Stimulated activated CD8-positive, alpha-beta memory T cell treated with anti-CD3 and anti-CD28 coated beads, Interleukin-4, amount 100 ng/mL, for 1 hour (primary cell): ENCODE measurements at regions not wholly inside any gene's neighbourhood (a gene's known extent, or its start where the extent isn't known, plus 50 kb on each side); places are given as distances from the start of the nearest gene placed in this dataset.
"Not testable (repeated sequence)": the region's sequence is repeated elsewhere in the genome, so short reads cannot be mapped to it uniquely, and the experiment has no call there.

ENCODE experiments used
- DNase-seq, 2 donors: peaks; one replicate each; pipeline ENCODE4 v3.0.0-alpha.2; 2020; ENCODE audit warnings: low read depth in 2 of 2, low spot score in 1 of 2

DNA sequence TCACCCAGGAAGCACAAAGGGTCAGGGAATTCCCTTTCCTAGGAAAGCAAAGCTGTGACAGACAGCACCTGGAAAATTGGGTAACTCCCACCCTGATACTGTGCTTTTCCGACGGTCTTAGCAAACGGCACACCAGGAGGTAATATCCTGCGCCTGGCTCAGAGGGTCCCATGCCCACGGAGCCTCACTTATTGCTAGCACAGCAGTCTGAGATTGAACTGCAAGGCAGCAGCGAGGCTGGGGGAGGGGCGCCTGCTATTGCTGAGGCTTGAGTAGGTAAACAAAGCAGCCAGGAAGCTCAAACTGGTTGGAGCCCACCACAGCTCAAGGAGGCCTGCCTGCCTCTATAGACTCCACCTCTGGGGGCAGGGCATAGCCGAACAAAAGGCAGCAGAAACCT, 1697.1 kb upstream of the C9orf72 start:
- DNase-seq = not testable (repeated sequence)

DNA sequence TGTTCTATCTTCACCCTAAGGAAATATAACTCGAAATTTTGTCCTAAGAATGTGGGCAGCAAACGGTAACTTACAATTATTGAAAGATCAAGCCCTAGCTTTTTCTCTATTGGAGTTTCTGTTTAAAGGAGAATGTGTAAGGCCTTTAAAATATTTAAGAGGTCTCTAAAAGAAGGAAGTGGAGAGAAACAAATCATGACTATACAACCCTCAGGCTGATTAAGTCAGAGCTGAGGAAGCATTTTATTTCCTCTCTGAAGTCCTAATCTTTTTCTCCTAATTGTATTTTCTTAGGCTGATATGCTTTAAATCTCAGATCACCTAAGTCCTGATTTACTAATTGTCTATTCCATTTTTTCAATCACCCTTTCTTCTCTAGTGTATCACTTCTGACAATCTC, 1708.8 kb upstream of the C9orf72 start:
- DNase-seq = no peak

DNA sequence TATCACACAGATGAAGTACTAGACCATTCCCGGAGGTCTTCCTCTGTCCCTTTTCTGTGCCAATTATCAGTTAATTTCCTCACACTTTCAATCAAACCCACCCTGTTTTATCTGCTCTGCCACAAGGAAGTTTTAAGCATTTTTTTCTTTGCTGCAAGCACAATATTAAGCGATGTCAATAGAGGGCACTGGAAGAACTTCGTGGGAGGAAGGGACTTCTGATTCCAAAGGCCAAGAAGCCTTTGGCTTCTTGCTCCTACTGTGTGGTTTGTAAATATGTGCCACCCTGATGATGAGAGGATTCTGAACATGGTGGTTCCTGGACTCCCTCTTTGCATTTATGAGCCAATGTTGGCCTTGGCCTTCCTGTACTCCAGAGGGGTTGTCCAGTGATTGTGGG, 1712.5 kb upstream of the C9orf72 start:
- DNase-seq = no peak

DNA sequence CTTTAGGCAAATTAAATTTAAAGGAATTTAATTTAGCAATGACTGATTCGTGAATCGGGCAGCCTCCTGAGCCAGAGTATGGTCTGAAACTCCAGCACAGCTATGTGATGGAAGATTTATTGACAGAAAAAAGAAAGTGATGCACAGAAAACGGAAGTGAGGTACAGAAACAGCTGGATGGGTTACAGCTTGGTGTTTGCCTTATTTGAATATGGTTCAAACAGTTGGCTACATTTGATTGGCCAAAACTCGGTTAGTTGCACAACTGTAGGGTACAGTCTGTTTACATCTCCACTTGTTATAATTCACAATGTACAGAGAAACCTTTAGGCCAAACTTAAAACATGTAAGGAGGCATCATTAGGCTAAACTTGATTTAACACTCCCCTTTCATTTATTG, 1716.1 kb upstream of the C9orf72 start:
- no peak for DNase-seq

DNA sequence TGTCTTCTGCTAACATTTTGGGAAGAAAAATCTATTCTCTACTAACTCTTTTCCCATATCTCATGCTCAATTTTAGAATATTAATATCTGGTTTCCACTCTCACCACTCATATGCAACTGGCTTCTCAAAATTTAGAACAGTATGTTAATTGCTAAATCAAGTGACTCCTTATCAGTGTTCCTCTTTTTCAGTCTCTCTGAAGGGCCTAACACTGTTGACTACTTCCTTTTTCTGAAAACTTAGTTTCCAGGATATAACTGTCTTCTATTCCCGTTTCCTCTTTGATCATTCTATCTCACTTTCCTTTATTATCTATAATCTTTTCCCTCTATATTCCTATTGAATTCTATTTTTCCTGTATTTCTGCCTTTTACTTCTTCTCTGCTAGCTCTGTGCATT, 1717.2 kb upstream of the C9orf72 start:
- no peak for DNase-seq

DNA sequence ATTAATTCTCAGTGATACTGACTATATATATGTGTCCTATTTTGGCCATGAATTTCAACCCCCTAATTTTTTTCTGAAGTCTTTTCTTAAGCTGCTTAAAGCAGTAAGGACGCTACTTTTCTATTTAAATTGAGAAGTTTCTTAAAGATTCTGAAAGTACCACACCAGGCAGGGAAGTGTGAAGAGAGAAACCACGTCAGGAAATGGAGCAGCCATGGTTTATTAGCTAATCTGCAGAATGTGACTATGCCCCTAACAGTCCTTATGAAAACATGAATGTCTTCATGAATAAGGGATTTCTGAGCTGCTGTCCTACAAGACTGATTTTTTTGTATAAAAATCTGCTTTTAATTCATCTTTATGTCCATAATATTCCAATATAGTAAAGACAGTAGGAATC, 1724.3 kb upstream of the C9orf72 start:
- no peak for DNase-seq

DNA sequence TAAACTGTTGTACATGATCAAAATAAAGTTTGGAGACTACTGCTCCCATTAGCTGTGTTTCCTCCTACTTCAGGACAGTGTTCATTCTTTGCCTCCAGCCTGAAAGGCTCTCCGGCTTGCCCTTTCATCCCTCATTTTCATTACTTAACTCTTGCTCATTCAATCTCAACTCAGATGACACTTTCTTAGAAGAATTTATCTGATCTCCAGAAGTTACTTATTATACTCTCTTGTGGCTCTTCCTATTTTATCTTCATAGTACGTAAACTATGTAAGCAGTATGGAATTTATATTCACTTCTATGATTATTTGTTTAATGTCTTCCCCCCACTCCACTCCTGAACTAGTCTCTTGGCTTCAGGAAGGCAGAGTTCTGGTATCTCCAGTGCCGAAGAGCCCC, 1737.9 kb upstream of the C9orf72 start:
- no peak for DNase-seq

DNA sequence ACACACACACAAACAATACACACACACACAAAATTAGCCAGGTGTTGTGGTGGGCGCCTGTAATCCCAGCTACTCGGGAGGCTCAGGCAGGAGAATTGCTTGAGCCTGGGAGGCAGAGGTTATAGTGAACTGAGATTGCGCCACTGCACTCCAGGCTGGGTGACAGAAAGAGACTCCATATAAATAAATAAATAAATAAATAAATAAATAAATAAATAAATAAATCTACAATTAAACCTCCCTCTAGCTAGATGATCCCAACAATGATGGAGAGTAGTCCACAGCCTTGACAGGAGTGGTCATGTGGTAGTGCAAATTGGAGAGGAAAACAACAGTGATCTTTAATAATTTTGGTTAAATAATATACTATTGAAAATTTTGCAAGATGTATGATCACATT, 1739.0 kb upstream of the C9orf72 start:
- DNase-seq = no peak

DNA sequence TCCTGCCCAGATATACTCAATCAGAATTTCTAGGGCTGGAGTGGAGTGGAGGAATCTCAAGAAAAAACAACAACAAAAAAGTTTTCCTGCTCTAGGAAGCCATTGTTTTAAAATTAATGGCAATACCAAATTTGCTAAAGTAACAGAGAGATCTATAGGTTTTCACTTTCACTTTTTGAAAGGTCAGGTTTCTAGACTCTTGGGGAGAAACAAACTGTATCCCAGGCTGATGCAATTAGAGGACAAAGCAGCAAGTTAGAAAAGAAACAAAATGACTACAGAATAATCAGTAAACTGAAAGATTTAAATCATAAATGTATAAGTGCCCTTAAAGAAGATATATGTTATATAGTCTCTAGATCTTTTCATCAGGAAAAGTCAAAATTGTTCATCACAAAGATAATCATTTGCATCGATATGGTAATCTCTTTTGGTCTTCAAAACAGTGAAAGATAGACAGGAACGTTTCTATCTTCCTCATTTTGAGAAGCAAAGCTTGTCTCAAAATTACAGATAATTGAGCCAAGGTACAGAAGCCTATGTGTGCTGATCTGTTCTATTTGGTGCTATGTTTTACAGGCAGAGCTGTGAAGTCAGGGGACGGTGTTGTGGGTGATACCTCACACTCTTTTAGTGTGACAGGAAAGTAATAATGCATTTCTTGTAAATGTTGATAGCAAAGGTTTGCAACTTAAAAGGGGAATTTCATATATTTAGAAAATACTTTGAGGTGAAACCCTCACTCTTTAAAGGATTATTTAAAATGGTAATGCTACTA, 1746.6 kb upstream of the C9orf72 start:
- DNase-seq = no peak

DNA sequence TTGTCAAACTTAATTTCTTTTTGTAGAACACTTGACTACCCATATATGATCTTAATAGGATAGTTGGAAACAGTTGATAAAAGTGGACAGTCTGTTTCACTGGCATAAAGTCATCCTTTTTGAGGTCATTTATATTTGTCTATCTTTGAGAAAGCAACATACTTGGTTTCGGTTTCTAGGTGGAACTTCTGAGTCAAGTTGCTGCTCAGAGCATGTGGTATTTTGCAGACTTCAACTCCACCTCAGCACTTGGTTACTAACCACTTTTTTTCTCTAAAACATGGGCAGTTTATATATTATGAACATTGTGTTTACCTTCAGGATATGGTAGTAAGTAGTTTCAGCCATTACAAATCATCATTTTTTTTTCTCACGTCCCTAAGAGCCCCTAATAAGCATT, 1749.0 kb upstream of the C9orf72 start:
- no peak for DNase-seq

DNA sequence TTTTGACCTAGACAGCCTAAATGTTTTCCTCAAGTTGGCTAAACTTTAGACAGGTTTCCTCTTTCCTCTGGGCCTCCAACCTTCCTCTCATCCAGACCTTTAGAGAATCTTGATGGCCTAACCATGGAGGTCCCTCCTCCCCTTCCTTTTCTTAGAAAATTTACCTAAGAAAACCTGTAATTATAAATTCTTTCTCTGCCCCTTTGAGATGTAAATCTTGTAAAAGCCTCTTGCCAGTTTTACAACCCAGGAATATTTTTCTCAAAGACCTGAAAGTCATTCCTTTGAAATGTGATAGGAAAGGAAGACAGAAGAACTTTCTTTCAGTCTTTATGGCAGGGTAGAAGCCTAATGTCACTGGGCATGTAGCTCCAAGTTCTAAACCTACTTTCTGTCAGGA, 1752.6 kb upstream of the C9orf72 start:
- no peak for DNase-seq

DNA sequence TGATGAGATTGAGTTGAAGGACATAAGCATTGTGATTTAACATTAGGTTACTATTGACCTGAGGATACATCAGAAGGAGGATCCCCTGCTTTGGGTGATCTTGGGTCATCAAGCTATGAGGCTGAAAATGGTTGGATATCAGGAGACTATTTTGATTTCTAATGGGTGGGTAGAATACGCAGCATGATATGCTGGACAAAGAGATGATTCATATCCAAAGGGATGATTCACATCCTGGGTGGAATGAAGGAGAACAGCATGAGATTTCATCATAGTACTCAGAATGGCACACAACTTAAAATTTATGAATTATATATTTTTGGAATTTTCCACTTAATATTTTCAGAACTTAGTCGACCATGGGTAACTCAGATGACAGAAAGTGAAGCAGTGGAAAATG, 1759.5 kb upstream of the C9orf72 start:
- DNase-seq = no peak

DNA sequence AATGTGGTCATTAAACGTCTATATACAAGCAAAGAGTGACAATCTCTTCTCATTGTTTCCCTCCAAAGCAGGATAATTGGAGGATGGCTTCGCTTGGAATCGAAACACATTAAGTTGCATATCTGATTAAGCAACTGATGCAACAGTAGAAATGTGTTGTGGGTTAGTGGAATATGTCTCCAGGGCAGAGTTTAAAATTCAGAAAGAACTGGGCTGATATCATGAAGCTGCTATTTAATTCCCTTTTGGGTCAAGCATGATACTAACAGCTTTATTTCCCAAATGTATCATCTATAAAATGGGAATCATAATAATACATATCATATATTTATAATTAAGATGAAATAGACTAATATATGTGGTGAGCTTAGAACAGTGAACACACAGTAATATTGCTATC, 1763.0 kb upstream of the C9orf72 start:
- DNase-seq = no peak

DNA sequence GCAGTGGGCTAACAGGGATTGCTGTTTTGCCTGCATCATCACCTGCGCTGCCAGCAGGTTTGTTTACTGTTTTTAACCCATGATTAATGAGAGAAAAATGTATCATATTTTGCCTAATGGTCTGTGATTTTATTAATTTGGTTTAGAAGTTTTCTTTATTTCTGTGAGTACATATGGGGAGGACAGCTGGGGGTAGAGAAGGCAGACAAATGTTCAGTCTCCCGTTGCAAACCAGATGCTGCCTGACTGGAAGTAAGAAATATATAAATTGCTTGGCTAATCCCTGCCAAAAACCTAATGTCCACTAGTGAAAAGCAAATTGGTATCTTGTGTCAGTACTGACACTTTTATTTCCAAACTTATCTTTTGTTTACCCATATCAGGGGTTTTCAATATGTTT, 1766.1 kb upstream of the C9orf72 start:
- DNase-seq = no peak

DNA sequence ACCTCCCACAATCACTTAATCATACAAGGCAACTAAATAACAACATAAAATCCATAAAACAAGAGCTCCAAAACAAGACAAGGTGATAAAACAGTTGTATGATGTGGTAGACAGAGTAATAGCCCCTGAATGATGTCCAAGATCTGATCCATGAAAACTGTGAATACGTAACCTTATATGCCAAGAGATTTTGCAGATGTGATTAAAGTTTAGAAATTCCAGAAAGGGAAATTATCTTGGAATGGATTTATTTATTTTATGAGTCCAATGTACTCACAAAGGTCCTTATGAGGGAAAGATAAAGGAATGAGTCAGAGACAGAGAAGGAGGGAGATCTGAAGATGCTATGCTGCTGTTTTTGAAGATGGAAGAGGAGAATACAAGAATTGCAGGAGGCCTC, 1775.7 kb upstream of the C9orf72 start:
- no peak for DNase-seq

DNA sequence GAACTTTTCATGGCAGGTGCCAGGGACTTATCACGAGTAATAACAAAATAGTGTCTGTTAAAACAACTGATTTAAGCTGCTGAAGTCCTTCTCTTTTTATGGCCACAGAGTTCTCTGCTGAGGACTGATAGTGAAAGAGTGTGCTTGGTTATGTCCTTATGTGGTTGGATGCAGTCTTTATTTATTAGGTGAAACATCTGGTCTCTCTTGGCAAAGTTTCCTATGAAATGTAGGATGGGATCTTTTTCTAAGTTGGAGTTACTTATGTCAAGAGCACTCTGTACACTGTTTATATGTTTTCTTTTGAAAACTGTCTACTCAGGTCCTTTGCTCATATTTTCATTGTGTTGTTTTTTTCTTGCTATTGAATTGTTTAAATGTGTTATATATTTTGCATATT, 1816.1 kb upstream of the C9orf72 start:
- DNase-seq = no peak

DNA sequence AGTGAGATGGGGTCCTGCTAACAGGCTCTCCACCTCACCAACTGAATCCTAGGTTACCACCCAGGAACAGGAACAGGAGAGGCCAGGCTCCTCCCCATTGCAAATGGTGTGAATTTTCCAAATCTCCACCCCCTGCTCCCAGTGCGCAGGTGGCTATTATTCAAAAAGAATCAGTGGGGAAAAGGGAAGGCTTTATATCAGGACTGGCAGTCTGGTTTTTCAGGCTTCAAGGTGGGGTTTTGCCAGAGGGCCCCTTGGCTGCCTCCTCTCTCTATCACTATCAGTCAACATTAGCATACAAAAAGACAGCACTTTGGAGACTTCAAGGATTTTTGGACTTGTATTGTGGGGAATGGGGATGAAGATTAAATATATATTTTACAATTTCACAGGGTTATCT, 1817.6 kb upstream of the C9orf72 start:
- no peak for DNase-seq

DNA sequence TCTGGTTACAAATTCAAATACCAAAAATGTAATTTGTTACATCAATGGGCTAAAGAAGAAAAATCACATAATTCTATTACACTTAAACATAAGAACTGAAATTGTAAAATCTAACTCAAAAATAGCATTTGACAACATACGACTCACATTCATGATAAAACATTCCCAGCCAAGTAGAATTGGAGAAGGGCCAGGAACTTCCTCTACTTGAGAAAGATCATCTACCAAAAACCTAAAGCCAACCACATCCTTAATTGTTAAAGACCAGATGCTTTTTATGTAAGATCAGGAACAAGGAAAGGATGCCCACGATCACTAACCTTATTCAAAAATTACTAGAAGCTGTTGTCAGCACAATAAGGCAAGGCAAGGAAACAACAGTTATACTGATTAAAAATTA, 1819.8 kb upstream of the C9orf72 start:
- no peak for DNase-seq

DNA sequence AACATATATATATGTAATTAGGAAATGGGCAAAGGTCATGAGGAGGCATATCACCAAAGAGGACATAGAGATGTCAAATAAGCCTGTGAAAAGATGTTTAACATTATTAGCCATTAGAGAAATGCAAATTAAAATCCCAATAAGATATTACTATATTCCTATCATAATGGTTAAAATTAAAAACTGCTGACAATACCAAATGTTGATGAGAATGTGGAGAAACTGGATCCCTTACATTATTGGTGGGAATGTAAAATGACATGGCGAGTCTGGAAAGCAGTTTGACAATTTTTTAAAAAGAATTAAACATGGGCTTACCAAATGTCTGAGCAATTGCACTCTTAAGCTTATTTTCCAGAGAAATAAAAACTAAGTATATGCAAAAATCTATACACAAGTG, 1821.6 kb upstream of the C9orf72 start:
- DNase-seq = no peak

DNA sequence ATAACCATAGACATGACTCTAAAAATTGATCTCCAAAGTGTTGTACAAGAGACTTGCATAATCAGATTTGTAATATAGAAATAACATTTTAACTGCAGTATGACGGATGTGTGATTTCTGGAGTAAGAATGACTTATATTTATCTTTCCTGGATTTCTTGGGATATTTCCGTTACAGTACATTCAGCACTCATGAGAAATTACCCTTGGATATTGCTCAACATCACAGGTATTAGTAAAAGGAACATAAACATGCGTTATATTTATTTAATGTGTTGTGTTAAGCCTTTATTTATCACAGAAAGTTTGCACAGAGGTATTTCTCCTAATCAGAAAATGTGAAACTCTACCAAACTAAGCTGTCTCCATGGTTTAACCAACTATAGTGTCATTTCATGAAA, 1823.9 kb upstream of the C9orf72 start:
- no peak for DNase-seq

DNA sequence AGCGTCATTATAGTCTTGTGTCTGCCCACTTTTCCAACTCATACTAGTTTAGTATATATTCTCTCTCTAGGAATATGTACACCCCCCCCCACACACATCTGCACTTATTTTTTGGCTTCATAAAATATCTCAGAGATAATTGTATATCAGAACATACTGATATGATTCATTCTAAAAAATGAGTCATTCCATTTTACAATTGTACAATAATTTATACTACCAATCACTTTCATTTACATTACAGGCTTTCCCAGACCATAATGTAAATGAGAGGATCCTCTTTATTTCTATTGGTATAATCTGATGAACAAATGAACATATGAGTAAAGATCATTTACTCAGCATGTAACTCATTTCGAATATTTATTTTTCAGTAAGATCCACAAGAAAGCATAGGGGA, 1842.9 kb upstream of the C9orf72 start:
- no peak for DNase-seq

DNA sequence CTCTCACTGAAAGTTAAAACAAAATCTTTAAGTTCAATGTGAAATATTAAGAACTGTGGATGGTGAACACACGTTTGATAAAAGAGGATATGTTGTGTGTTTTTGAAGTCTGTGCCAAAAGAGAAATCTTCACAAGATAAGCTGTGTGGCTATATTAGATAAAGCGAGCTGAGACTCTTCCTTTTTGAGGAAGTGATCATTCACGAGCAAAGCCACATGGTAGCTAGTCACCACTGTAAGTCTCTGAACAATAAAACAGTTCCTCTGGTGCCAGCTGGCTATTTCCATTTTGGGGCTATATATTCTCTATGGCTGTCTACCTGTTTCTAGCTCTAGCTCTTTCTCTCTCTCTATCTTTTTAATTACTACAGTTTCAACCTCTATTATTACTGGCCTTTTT, 1849.2 kb upstream of the C9orf72 start:
- no peak for DNase-seq

DNA sequence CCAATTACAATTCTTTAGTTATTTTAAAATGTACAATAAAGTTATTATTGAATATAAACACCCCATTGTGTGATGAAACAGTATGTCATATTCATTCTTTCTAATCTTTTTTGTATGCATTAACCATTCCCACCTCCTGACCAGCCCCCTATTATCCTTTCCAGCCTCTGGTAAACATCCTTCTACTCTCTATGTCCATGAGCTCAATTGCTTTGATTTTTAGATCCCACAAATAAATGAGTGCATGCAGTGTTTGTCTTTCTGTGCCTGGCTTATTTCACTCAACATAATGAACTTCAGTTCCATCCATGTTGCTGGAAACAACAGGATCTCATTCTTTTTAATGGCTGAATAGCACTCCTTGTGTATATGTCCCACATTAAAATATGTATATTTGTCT, 1858.9 kb upstream of the C9orf72 start:
- DNase-seq = no peak

DNA sequence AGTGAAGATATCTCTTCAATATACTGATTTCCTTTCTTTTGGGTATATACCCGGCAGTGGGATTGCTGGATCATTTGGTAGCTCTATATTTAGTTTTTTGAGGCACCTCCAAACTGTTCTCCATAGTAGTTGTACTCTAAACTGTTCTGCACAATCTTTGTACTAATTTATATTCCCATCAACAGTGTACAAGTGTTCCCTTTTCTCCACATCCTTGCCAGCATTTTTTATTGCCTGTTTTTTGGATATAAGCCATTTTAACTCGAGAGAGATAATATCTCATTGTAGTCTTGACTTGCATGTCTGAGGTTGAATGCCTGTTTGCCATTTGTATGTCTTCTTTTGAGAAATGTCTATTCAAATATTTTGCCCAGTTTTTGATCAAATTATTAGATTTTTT, 1859.4 kb upstream of the C9orf72 start:
- not testable (repeated sequence) for DNase-seq
